DOHH2 (cell line): ENCODE measurements at regions not wholly inside any gene's neighbourhood (a gene's known extent, or its start where the extent isn't known, plus 50 kb on each side); places are given as distances from the start of the nearest gene placed in this dataset.

Experiments used
- EZH2phosphoT487 ChIP-seq: fragments of 200-600 bp; sonication (generic); IDR thresholded peaks from 2 replicates; pipeline ENCODE4 v1.6.1; 2017; ENCODE audit warnings: borderline replicate concordance, mild to moderate bottlenecking, antibody characterized with exemption, low read length, moderate library complexity, mixed read lengths
- TF ChIP-seq, protein P1 (sequence below): fragments of 200-600 bp; sonication (generic); IDR thresholded peaks from one replicate; pipeline ENCODE4 v1.5.1; 2014; ENCODE audit warnings: antibody characterized with exemption, mild to moderate bottlenecking, low read depth, low read length; ENCODE audit not compliant: poor library complexity, severe bottlenecking

DNA sequence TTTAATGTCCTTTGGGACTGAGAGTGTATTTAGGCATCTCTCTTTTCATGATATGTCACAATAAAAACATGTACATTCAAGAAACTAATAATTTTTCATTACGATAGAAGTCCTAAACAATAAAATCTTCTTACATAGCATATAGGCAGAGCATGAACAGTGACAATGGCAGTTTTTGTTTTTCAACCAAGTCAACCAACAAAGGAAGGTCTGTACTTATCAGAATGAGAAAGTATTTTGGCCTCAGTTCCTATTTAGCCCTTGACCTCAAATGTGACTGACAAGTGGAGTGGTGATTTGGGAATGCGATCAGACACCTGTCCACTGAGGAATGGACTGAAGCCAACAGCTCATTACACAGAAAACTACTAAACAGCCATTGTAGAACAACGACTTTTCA lies 219.5 kb downstream of the TMEM161B start:
- TF ChIP-seq, protein P1, sequence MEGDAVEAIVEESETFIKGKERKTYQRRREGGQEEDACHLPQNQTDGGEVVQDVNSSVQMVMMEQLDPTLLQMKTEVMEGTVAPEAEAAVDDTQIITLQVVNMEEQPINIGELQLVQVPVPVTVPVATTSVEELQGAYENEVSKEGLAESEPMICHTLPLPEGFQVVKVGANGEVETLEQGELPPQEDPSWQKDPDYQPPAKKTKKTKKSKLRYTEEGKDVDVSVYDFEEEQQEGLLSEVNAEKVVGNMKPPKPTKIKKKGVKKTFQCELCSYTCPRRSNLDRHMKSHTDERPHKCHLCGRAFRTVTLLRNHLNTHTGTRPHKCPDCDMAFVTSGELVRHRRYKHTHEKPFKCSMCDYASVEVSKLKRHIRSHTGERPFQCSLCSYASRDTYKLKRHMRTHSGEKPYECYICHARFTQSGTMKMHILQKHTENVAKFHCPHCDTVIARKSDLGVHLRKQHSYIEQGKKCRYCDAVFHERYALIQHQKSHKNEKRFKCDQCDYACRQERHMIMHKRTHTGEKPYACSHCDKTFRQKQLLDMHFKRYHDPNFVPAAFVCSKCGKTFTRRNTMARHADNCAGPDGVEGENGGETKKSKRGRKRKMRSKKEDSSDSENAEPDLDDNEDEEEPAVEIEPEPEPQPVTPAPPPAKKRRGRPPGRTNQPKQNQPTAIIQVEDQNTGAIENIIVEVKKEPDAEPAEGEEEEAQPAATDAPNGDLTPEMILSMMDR: no peak
- TF ChIP-seq EZH2phosphoT487: no peak
